ENCODE measurements at regions not wholly inside any gene's neighbourhood (a gene's known extent, or its start where the extent isn't known, plus 50 kb on each side); places are given as distances from the start of the nearest gene placed in this dataset.

DNA sequence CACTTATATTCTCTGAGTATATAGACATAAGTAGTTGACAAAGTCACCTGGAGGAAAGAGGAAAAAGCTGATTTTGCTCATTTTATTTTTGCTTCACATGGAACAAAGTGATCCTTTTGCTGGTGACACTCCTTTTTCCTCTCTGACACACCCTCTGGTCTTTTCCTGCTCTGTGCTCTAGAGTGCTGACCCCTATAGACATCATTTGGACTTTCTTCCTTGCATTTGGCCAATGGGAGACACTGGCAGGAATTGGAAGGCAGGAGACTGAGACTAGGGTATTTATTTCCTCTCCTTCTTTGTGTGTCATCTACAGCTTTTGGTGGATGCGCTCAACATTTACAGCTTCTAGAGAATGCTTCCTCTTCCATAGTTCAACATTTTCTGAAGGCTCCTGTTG is 1078.1 kb downstream of the SORCS1 start:
- TF ChIP-seq, protein P1, sequence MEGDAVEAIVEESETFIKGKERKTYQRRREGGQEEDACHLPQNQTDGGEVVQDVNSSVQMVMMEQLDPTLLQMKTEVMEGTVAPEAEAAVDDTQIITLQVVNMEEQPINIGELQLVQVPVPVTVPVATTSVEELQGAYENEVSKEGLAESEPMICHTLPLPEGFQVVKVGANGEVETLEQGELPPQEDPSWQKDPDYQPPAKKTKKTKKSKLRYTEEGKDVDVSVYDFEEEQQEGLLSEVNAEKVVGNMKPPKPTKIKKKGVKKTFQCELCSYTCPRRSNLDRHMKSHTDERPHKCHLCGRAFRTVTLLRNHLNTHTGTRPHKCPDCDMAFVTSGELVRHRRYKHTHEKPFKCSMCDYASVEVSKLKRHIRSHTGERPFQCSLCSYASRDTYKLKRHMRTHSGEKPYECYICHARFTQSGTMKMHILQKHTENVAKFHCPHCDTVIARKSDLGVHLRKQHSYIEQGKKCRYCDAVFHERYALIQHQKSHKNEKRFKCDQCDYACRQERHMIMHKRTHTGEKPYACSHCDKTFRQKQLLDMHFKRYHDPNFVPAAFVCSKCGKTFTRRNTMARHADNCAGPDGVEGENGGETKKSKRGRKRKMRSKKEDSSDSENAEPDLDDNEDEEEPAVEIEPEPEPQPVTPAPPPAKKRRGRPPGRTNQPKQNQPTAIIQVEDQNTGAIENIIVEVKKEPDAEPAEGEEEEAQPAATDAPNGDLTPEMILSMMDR (IDR thresholded peaks at IDR 0.05; ENCODE audit: low read length) = no peak
- TF ChIP-seq EZH2phosphoT487 (IDR thresholded peaks at IDR 0.05; ENCODE audit: low read length) = no peak

Measured in MM.1S (cell line).